Panc1 (cell line): ENCODE measurements at regions not wholly inside any gene's neighbourhood (a gene's known extent, or its start where the extent isn't known, plus 50 kb on each side); places are given as distances from the start of the nearest gene placed in this dataset.

Experiments
- ATAC-seq: fragments of 200-7000 bp; cut with Tn5 transposase; 2 replicates; pipeline ENCODE4 v1.9.1; 2020; ENCODE audit warnings: mild to moderate bottlenecking, moderate library complexity
- BruUV-seq: library from RNA; stranded (reverse); fragments of 400-500 nt; replicated peaks from 2 replicates; lab custom pipeline; 2021; lab: Mats Ljungman, UMichigan
- CTCF ChIA-PET: fragments of 300-600 bp; sonication (Branson Sonifier 250); formaldehyde crosslinking; loops from one replicate; lab custom pipeline; 2022; ENCODE audit warnings: antibody characterized with exemption; lab: Charles Lee
- POLR2A ChIA-PET: fragments of 300-600 bp; sonication (Branson Sonifier 250); formaldehyde crosslinking; loops from one replicate; lab custom pipeline; 2022; ENCODE audit warnings: antibody characterized with exemption; lab: Charles Lee
- DNase-seq: peaks from one replicate; pipeline ENCODE4 v3.0.0-alpha.2; 2010; ENCODE audit warnings: low read depth, low spot score
- H3K27ac ChIP-seq: 2 replicates; pipeline ENCODE4 v1.5.1; 2011; ENCODE audit warnings: mild to moderate bottlenecking, low read length, inconsistent platforms
- H3K27me3 ChIP-seq: fragments of 200-500 bp; sonication (Bioruptor generic); 2 replicates; pipeline ENCODE4 v1.6.0; 2014; ENCODE audit warnings: low read length, inconsistent platforms; ENCODE audit not compliant: control insufficient read depth, insufficient read depth
- H3K36me3 ChIP-seq: fragments of 200-500 bp; sonication (Bioruptor generic); 2 replicates; pipeline ENCODE4 v1.5.1; 2014; ENCODE audit warnings: inconsistent platforms, mild to moderate bottlenecking, low read length, moderate library complexity; ENCODE audit not compliant: control insufficient read depth, insufficient read depth
- H3K4me1 ChIP-seq: 2 replicates; pipeline ENCODE4 v1.5.1; 2011; ENCODE audit warnings: inconsistent platforms, mild to moderate bottlenecking, low read length, moderate library complexity; ENCODE audit not compliant: control insufficient read depth, insufficient read depth
- H3K4me3 ChIP-seq, 2 experiments: 2 replicates each; pipeline ENCODE4 v1.5.1; 2011 to 2012; ENCODE audit warnings: low read depth in 2 of 2, low read length in 2 of 2, mild to moderate bottlenecking in 2 of 2, inconsistent platforms in 1 of 2, moderate library complexity in 1 of 2
- H3K9me3 ChIP-seq: fragments of 200-500 bp; sonication (Bioruptor generic); 2 replicates; pipeline ENCODE4 v1.5.1; 2014; ENCODE audit warnings: low read depth, mild to moderate bottlenecking, inconsistent platforms, low read length, moderate library complexity; ENCODE audit not compliant: control insufficient read depth, insufficient read depth
- CTCF ChIP-seq: fragments of 450-650 bp; IDR thresholded peaks from 2 replicates; pipeline ENCODE4 v1.5.1; 2017; ENCODE audit warnings: mild to moderate bottlenecking
- POLR2AphosphoS5 ChIP-seq: IDR thresholded peaks from 2 replicates; pipeline ENCODE4 v1.6.1; 2012; ENCODE audit warnings: mild to moderate bottlenecking, low read depth, low read length, moderate library complexity
- REST ChIP-seq, 2 experiments: IDR thresholded peaks; 2 replicates each; pipeline ENCODE4 v1.6.1; 2011 to 2012; ENCODE audit warnings: low read depth in 2 of 2, control low read depth in 1 of 2, low read length in 1 of 2, mild to moderate bottlenecking in 1 of 2, moderate library complexity in 1 of 2; ENCODE audit not compliant: insufficient read depth in 1 of 2
- SIN3A ChIP-seq: IDR thresholded peaks from 2 replicates; pipeline ENCODE4 v1.6.1; 2012; ENCODE audit warnings: low read depth, mild to moderate bottlenecking, low read length, moderate library complexity, borderline replicate concordance; ENCODE audit not compliant: insufficient read depth
- TCF7L2 ChIP-seq: IDR thresholded peaks from 2 replicates; pipeline ENCODE4 v1.6.1; 2011; ENCODE audit warnings: mild to moderate bottlenecking, low read depth, low read length, inconsistent platforms
- in situ Hi-C: cut with HindIII; loops from 2 replicates; pipeline ENCODE4 v1.10.0; 2016; ENCODE audit warnings: low sequenced_read_pairs, low pct_unique_long_range_greater_than_20kb
- intact Hi-C: fragments of 100-400 bp; cut with micrococcal nuclease; formaldehyde crosslinking; loops from one replicate; pipeline ENCODE4 v1.10.0; 2022; ENCODE audit not compliant: unreplicated experiment

- intact Hi-C loops: loop anchor here (10.0 kb wide), 1 partner anchor 260 kb away; no protein-coding TSS in a partner anchor
- ChIA-PET POLR2A (no interaction called here), CTCF (no interaction called here)
Measured at GRCh38 chr20:1774479-1774878, 116.9 kb upstream of the SIRPG start.

GRCh38 chr20:1773816-1774215 is 116.2 kb upstream of the SIRPG start:
- BruUV-seq: no TSS peak
- H3K4me1 ChIP-seq: peaks cover 6% of the 10 kb centered on the region
- ChIA-PET POLR2A (no interaction called here), CTCF (no interaction called here)
- no peaks in the 10 kb centered on the region for H3K27me3 ChIP-seq
- no peak overlapping the region for H3K4me3 ChIP-seq
- H3K27ac ChIP-seq: no peak overlapping the region
- in situ Hi-C loops: no loop called here
- no peaks in the 10 kb centered on the region for H3K36me3 ChIP-seq
- H3K9me3 ChIP-seq: no peaks in the 10 kb centered on the region
- DNase-seq: no peak
- ATAC-seq: no peak
- TF ChIP-seq SIN3A: no peak
- no peak for TF ChIP-seq CTCF
- intact Hi-C loops: loop anchor here (10.0 kb wide), 1 partner anchor 259 kb away; no protein-coding TSS in a partner anchor

More at GRCh38 chr20:1774479-1774878, 116.9 kb upstream of the SIRPG start:
- Histone ChIP-seq H3K27me3 (no peaks in the 10 kb centered on the region), H3K27ac (no peak overlapping the region), H3K4me1 (peaks cover 6% of the 10 kb centered on the region), H3K36me3 (no peaks in the 10 kb centered on the region), H3K9me3 (no peaks in the 10 kb centered on the region), H3K4me3 (no peak overlapping the region)
- no peak for DNase-seq
- TF ChIP-seq TCF7L2 (no peak), REST (IDR thresholded peaks at IDR 0.05; ENCODE audit: insufficient read depth in 1 of 2, low read depth in 2 of 2, low read length in 1 of 2) (no peak), CTCF (no peak), POLR2AphosphoS5 (no peak)
- ATAC-seq: no peak
- in situ Hi-C loops: no loop called here
- BruUV-seq: no TSS peak

- ATAC-seq (no peak), DNase-seq (no peak)
- intact Hi-C loops (no loop called here), in situ Hi-C loops (no loop called here)
- Histone ChIP-seq H3K27me3 (peaks cover 18% of the 10 kb centered on the region), H3K4me1 (peaks cover 3% of the 10 kb centered on the region; the same call in 1 of the 2 replicates), H3K27ac (no peak overlapping the region), H3K9me3 (no peaks in the 10 kb centered on the region), H3K36me3 (no peaks in the 10 kb centered on the region), H3K4me3 (no peak overlapping the region)
- ChIA-PET POLR2A (no interaction called here), CTCF (no interaction called here)
- BruUV-seq: no TSS peak
- TF ChIP-seq SIN3A: no peak
- no peak for TF ChIP-seq CTCF
- no peak for TF ChIP-seq POLR2AphosphoS5
- no peak for TF ChIP-seq TCF7L2
- no peak for TF ChIP-seq REST (IDR thresholded peaks at IDR 0.05; ENCODE audit: insufficient read depth in 1 of 2, low read depth in 2 of 2, low read length in 1 of 2)
Measured at GRCh38 chr20:1769491-1769890, 111.9 kb upstream of the SIRPG start.
